PC-9 (cell line): ENCODE measurements at regions not wholly inside any gene's neighbourhood (a gene's known extent, or its start where the extent isn't known, plus 50 kb on each side); places are given as distances from the start of the nearest gene placed in this dataset.

Experiments used
- EZH2 ChIP-seq: fragments of 200-600 bp; sonication (generic); IDR thresholded peaks from 2 replicates; pipeline ENCODE4 v1.8.0; 2017; ENCODE audit warnings: antibody characterized with exemption, low read depth
- TF ChIP-seq, protein P1 (sequence below): fragments of 200-600 bp; sonication (generic); conservative IDR thresholded peaks from 2 replicates; pipeline ENCODE4 v1.6.1; 2017; ENCODE audit warnings: mixed run types, antibody characterized with exemption, mild to moderate bottlenecking, moderate library complexity

DNA sequence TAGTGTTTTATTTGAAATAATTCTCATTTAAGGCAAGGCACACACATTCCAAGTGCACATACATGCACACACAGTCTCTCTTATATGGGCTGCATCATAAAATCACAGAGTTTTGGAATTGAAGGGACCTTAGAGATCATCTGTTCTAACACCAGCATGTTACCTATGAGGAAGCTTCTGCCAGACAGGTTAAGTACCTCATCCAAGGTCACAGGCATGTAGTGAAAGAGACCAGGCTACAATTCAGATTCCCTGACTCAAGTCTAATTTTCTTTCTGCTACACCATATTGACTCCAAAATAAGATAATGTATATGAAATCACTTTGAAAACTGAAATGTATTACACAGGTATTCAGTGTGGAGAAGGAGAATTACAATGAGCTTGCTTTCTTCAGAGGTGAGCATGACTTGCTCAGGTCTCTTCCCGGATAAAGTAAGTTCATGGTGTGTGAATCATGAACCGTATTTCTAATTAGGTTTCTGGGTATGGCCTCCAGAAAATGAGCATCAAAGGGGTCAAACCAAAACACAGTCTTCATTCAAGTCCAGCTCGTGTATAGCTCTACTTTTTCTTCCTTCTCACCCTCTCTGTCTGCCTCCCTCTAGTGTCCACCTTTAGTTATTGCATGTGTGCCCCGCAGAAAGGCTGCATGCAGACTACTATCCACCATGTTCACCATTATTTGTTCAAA is 411.9 kb downstream of the FUT8 start:
- TF ChIP-seq, protein P1, sequence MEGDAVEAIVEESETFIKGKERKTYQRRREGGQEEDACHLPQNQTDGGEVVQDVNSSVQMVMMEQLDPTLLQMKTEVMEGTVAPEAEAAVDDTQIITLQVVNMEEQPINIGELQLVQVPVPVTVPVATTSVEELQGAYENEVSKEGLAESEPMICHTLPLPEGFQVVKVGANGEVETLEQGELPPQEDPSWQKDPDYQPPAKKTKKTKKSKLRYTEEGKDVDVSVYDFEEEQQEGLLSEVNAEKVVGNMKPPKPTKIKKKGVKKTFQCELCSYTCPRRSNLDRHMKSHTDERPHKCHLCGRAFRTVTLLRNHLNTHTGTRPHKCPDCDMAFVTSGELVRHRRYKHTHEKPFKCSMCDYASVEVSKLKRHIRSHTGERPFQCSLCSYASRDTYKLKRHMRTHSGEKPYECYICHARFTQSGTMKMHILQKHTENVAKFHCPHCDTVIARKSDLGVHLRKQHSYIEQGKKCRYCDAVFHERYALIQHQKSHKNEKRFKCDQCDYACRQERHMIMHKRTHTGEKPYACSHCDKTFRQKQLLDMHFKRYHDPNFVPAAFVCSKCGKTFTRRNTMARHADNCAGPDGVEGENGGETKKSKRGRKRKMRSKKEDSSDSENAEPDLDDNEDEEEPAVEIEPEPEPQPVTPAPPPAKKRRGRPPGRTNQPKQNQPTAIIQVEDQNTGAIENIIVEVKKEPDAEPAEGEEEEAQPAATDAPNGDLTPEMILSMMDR: peak; percentile 92
- TF ChIP-seq EZH2: no peak
